Upper lobe of left lung (tissue), 4 donors: ENCODE measurements at regions not wholly inside any gene's neighbourhood (a gene's known extent, or its start where the extent isn't known, plus 50 kb on each side); places are given as distances from the start of the nearest gene placed in this dataset.

Source experiments
- EP300 ChIP-seq, 4 donors: sonication (generic); formaldehyde crosslinking; IDR thresholded peaks; one replicate each; pipeline ENCODE4 v1.5.1; 2017; ENCODE audit warnings: antibody characterized with exemption in 4 of 4, control low read depth in 2 of 4
- POLR2A ChIP-seq, 4 donors: fragments of 450-650 bp; IDR thresholded peaks; one replicate each; pipeline ENCODE4 v1.5.1; 2016 to 2017; ENCODE audit warnings: antibody characterized with exemption in 4 of 4, mild to moderate bottlenecking in 2 of 4
- POLR2AphosphoS5 ChIP-seq, 2 donors: sonication (generic); formaldehyde crosslinking; IDR thresholded peaks; one replicate each; pipeline ENCODE4 v1.5.1; 2017; ENCODE audit warnings: antibody characterized with exemption in 2 of 2
- TF ChIP-seq, protein P1 (sequence below), 6 experiments: fragments of 450-650 bp in 4 of 6; fragments of 200-600 bp in 2 of 6; sonication (generic) in 2 of 6; IDR thresholded peaks; one replicate each; pipeline ENCODE4 v1.5.1; 2016 to 2019; ENCODE audit warnings: antibody characterized with exemption in 6 of 6

DNA sequence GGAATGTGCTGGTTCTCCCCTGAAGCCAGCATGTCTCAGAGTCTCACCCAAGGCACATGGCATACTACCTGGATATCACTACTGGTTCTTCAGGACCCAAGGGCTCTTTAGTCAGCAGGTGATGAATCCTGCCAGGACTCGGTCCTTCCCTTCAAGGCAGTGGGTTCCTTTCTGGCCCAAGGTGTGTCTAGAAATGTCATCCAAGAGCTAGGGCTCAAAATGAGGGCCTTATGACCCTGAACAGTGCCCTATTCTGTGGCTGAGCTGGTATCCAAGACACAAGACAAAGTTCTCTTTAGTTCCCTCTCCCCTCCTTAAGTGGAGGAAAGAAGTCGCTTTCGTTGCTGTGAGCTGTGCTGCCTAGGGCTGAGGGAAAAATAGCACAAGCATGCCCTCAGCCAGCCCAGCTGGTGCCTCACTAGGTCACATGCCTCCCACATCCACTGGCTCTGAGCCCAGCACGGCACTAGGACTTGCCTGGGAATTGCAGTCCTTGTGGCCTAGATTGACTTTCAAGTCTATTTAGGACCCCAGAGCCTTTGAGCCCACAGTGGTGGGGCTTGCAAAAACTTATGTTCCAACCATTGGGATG lies 106.0 kb downstream of the BMS1 start:
- TF ChIP-seq EP300 (IDR thresholded peaks at IDR 0.05) (no peak), POLR2AphosphoS5 (IDR thresholded peaks at IDR 0.05) (no peak), POLR2A (IDR thresholded peaks at IDR 0.05) (no peak)
- TF ChIP-seq, protein P1, sequence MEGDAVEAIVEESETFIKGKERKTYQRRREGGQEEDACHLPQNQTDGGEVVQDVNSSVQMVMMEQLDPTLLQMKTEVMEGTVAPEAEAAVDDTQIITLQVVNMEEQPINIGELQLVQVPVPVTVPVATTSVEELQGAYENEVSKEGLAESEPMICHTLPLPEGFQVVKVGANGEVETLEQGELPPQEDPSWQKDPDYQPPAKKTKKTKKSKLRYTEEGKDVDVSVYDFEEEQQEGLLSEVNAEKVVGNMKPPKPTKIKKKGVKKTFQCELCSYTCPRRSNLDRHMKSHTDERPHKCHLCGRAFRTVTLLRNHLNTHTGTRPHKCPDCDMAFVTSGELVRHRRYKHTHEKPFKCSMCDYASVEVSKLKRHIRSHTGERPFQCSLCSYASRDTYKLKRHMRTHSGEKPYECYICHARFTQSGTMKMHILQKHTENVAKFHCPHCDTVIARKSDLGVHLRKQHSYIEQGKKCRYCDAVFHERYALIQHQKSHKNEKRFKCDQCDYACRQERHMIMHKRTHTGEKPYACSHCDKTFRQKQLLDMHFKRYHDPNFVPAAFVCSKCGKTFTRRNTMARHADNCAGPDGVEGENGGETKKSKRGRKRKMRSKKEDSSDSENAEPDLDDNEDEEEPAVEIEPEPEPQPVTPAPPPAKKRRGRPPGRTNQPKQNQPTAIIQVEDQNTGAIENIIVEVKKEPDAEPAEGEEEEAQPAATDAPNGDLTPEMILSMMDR (IDR thresholded peaks at IDR 0.05) = no peak
